DMS 273 treated with DMSO at 0.1 percent for 48 hours (cell line): ENCODE measurements at regions not wholly inside any gene's neighbourhood (a gene's known extent, or its start where the extent isn't known, plus 50 kb on each side); places are given as distances from the start of the nearest gene placed in this dataset.

Source experiments
- DNase-seq: peaks from one replicate; lab custom pipeline; 2025; lab: John Stamatoyannopoulos, UW

DNA sequence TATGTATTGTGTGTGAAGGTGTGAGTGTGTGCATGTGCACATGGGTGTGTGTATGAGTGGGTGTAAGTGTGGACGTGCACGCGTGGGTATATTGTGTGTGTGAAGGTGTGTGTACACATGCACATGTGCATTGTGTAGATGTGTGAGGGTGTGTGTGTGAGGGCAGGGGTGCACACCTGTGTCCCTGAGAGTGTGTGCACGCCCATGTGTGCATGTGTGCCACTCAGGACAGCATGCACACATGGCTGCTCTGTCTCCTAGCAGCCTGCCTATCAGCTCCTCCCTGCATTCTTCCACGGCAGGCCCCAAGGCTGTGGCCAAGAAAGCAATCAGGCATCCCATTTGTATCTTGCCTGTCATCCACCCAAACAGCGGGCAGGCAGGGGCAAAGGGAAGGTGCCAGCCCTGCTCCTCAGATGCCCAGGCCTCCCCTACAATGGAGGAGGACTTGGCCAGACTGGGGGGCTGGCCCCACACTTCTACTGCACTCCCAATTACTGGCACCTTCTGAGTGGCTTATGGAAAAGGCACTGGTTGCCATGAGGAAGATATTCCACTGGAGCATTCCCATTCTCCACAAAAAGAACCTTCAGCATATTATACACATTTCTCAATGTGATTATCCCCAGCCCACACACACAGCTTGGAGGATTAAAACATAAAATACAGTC, 380.4 kb upstream of the ZMIZ1 start:
- DNase-seq = no peak

GRCh38 chr10:78688901-78689583, 379.7 kb upstream of the ZMIZ1 start:
- peak; percentile 27 for DNase-seq

- no peak for DNase-seq
These were observed 379.2 kb upstream of the ZMIZ1 start for GRCh38 chr10:78689584-78689935.

- DNase-seq = no peak
These were observed 378.2 kb upstream of the ZMIZ1 start for GRCh38 chr10:78690354-78691111.

- no peak for DNase-seq
These were observed 377.3 kb upstream of the ZMIZ1 start for GRCh38 chr10:78691301-78692030.

- DNase-seq = no peak
These were observed 376.7 kb upstream of the ZMIZ1 start for GRCh38 chr10:78692071-78692470.

GRCh38 chr10:78695846-78696245, 372.9 kb upstream of the ZMIZ1 start:
- no peak for DNase-seq

DNA sequence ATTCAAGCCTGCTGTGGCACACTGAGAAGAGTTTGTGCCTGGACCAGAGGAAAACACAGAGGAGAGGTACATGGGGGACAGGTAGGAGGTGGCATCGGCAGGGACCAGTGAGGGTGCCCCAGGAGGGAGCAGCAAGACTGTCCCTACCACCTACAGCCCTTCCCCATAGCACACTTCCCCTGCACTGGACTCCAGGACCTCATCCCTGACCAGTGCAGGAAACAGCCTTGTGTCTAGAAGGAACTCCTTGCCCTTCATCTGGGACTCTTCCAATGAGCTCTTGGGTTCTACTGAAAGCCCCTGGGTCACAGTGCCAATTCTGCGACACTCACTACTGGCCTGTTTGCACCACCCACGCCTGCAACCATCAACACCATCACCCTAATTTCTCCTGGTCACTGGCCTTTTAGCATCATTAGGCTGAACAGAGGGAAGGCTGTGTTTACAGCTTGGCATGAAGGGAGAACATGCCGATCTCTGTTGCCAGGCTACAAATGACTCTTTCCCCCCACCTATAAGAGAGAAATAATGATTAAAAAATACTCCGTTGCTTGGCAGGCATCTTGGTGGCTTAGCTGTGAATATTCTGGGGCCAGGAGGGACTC, 371.9 kb upstream of the ZMIZ1 start:
- DNase-seq = no peak

GRCh38 chr10:78699971-78700370, 368.8 kb upstream of the ZMIZ1 start:
- no peak for DNase-seq

- DNase-seq = no peak
These were observed 368.4 kb upstream of the ZMIZ1 start for GRCh38 chr10:78700413-78700812.

GRCh38 chr10:78700816-78701520, 367.8 kb upstream of the ZMIZ1 start:
- DNase-seq = no peak

DNA sequence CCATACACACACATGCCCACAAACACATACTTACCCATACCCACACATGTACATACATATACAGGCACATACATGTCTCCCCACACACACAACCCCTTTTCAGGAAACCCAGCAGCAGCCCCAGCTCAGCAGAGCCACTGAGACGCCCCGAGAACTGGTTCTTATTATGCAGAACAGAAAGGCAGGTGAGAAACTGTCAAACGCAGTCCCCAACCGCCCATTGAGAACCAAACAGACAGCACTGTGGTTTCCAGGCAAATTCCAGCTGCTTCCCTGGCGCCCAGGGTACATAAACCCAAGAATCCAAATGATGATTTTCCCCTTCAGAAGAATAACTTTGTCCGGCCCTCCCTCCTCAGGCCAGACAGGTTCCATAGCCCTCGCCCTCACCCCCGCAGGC, 366.6 kb upstream of the ZMIZ1 start:
- DNase-seq = no peak

DNA sequence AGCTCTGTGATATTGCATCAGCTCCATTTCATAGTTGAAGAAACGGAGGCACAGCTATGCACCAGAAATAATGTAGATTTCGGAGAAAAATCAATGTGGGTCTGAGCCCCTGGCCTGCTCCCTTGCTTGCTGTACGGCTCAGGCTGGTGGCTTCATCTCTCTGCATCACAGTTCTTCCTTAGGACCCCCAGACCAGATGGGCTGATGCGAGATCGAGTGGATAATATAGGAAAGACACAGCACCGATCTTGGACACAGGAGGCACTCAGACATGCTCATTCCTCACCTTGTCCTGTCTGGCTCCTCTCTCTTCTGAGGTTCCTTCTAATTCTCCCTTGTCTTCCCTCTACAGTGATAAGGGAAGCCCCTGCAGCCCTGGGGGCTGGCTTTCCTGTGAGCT, 365.9 kb upstream of the ZMIZ1 start:
- no peak for DNase-seq

GRCh38 chr10:78703593-78703992, 365.2 kb upstream of the ZMIZ1 start:
- no peak for DNase-seq

GRCh38 chr10:78706256-78706655, 362.5 kb upstream of the ZMIZ1 start:
- DNase-seq = no peak

DNA sequence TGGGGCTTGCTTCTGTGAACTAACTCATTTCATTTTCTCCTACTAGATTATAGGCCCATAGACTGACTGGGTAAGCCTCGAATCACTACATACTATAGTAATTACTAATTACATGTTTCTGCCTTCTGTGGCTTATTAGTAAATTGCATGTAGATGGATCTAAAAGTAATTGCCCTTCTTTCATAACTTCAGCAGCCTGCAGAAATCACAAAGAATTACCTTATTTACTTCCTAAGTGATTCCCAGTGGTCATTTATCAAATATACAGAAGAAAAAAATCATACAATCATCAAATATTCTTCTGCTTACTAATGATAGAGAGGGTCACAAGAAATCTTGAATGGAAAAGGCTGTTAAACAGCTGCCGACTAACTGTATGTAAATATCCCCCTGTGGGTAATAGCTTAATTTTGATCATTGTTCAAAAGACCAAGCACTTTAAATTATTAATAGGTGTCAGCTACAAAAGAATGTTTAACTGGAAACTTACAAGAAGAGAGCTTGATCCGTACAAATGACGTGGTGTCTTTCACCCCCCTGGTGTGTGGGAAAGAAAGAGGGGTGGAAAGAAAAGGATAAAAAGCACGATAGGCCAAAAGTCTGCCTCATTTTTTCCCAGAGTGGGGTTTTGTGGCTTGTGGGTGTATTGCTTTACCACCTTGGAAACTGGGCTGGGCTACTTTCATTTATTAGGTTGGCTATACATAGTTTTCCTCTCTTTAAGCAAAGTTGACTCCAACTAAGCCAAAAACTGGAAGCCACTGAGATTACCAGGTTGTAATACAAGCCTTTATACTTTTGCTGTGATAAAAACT, 361.8 kb upstream of the ZMIZ1 start:
- no peak for DNase-seq

DNA sequence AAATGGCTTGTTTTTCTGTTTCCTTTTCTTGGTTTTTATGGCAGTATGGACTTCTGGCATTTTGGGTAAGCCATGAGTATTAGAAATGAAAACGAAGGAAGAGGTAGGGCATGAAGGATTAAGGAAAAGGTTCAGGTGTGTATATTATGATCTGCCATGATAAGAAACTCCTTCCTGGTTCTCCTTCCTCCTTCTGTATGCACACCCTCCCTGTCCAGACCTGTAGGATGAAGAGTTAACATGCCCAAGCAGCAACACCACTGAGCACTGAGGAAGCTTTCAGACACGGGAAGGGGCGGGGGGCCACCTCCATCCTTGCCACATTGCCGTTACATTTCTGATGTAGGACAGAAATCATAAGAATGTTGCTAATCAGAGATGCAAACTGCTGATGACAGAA, 361.0 kb upstream of the ZMIZ1 start:
- DNase-seq = no peak

DNA sequence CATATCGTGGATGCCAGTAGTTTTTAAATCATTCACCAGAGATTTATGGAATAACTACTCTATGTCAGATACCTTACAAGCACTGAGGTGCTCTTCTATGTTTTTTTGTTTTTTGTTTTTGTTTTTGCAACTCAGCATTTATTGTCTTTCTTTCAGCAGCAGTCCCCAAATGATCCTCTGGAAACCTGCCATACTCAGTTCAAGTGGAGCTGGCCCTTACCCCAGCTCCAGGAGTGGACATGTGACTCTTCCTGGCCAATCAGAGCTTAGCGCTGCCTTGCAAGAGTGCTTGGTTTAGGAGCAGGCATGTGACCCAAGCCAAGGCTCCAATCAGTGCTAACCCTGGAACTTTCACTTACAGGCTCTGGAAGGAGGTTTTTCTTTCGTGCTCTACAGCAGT, 356.6 kb upstream of the ZMIZ1 start:
- DNase-seq = no peak

GRCh38 chr10:78713659-78714058, 355.1 kb upstream of the ZMIZ1 start:
- DNase-seq = no peak

GRCh38 chr10:78714225-78714624, 354.5 kb upstream of the ZMIZ1 start:
- DNase-seq = no peak

GRCh38 chr10:78715435-78715834, 353.3 kb upstream of the ZMIZ1 start:
- DNase-seq = no peak
